ENCODE measurements at regions not wholly inside any gene's neighbourhood (a gene's known extent, or its start where the extent isn't known, plus 50 kb on each side); places are given as distances from the start of the nearest gene placed in this dataset.

GRCh38 chr16:35296962-35297653 lies 1837.7 kb downstream of the TP53TG3F start:
- no peak for DNase-seq

DNA sequence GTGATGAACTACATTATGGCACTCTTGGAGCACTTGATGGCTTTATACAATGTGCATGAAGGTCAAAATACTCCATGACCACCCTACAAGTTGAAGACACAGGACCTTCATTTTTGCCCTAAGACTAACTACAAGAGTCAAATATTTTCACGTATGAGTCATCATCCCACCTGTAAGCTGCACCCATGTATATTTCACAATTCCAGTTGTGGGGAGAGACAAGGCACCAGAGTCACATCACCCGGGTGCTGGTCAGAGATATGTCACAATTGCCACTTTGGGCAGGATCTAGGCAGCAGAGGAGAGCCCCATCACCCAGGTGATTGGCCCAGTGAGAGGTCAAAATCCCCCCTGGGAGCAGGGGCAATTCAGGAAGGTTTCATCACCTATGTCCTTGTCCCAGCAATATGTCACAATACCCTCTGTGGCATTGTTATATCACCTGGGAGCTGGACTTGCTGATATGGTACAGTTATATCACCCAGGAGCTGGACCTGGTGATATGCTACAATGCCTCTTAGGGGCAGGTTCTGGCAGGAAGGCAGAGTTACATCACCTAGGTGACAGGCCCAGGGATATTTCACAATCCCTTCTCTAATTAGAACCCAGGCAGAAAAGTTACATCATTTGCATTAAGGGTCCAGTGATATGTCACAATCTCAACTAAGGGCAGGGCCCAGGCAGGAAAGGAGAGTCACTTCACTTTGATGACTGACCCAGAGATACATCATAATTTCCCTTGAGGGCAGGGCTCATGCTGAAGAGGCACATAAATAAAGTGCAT lies 1839.2 kb downstream of the TP53TG3F start:
- DNase-seq: no peak

GRCh38 chr16:35302859-35303258 lies 1843.4 kb downstream of the TP53TG3F start:
- DNase-seq: no peak

DNA sequence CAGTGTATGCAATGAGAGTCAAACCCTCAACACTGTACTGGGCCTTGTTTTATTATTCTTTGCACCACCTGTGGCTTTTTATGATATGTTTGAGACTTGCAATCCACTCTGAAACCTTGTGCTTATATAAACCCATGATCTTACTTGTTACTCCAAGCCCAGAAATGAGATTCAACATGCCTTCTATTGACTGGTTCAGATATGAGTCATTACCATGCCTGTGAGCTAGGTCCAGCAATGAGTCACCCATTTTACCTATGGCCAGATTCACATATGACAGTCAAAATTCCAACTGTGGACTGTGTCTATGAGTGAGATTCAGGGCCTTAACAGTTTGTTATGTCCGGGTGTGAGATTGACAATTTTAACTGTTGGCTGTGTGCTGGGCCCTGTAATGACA lies 1846.1 kb downstream of the TP53TG3F start:
- no peak for DNase-seq

- DNase-seq: no peak
Observed at GRCh38 chr16:35306915-35307314, 1847.5 kb downstream of the TP53TG3F start.

GRCh38 chr16:35308674-35309073 lies 1849.3 kb downstream of the TP53TG3F start:
- DNase-seq: no peak

DNA sequence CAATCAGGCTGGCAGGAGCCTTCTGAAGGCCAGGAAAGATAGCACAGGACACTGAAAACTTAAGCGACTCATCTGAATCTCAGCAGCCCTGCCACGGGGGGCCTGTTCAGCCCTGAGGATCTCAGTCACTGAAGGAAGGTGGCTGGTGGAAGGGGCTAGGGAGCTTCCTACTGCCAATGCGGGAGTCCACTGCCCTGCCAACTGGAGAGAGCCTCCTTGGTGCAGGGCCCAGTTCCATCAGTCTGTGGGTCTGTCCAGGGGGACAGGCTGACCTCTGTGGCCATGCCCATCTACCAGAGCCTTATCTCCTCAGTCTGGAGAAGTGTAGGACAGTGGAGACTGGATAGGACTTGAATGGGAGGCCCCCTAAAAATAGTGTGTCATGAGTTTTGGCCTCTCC lies 1851.6 kb downstream of the TP53TG3F start:
- DNase-seq: no peak

GRCh38 chr16:35311475-35311874 lies 1852.1 kb downstream of the TP53TG3F start:
- no peak for DNase-seq

DNA sequence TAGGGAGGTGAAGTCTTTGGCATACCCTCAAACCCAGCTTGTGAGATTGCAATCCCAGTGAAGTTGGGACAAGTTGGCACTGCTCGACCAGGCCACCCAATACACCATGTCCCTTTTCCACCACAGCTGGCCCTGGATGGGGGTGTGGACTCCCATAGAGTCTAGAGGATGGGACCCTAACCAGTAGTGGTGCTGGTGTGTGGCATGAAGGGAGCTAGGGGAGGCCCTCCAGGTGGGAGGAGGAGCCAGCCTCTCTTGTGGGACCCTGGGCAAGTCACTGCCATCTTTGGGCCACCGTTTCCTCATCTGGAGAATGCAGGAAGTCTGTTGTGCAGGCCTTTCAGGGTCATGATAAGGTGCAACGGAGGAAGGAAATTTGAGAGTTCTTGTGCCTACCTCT lies 1854.9 kb downstream of the TP53TG3F start:
- no peak for DNase-seq

DNA sequence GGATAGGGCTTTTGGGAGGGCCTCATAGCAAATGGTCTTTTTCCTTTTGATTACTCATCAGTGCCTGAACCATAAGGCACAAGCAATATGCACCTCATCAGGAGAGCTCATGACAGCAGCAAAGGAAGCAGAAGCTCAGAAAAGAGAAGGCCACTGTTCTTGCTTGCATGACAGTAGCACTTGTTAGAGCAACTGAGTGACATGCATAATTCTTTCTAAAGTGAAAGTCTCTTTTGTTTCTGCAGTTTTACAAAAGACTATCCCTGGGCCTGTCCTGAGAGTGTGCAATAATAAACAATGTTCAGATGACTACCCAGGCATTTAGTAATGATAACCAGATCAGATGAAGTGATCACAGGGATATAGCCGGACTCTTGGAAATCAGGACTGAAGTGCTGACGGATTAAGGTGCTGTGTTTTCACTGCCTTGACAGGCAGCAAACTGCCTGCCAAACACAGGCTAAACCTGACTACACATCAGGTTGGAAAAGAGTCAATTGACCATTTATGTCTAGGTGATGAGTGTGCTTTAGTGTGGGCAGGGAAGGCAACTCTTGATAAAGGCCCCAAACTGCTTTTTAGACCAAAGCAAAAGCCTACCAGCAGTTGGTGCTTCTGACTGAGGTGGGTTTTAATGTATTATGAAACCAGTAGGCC lies 1860.3 kb downstream of the TP53TG3F start:
- DNase-seq: no peak

DNA sequence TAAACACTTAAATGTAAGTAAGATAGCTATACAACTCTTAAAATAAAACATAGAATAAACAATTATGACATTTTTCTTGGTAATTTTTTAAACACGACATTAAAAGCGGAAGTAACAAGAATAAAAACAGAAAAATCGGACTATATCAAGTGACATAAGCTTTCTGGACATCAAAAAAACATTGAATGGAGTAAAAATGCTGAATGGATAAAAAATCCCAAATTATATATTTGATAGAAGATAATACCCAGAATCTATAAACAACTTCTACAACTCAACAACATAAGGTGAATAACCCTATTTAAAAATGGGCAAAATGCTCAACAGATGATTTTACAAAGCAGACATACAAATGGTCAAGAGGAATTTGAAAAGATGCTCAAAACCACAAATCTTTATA lies 1866.5 kb downstream of the TP53TG3F start:
- no peak for DNase-seq

GRCh38 chr16:35339337-35339736 lies 1879.9 kb downstream of the TP53TG3F start:
- no peak for DNase-seq

DNA sequence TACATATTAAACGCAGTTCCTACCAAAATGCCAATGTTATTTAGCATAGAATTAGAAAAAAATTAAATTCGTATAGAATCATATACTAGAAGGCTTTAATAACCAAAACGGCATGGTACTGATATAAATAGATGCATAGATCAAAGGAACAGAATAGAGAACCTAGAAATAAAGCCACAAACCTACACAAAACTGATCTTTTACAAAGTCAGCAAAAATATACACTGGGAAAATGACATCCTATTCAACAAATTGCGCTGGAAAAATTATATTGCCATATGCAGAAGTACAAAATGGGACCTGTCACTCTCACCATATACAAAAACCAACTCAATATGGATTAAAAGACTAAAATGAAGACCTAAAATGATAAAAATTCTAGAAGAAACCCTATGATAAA lies 1882.6 kb downstream of the TP53TG3F start:
- DNase-seq: no peak

DNA sequence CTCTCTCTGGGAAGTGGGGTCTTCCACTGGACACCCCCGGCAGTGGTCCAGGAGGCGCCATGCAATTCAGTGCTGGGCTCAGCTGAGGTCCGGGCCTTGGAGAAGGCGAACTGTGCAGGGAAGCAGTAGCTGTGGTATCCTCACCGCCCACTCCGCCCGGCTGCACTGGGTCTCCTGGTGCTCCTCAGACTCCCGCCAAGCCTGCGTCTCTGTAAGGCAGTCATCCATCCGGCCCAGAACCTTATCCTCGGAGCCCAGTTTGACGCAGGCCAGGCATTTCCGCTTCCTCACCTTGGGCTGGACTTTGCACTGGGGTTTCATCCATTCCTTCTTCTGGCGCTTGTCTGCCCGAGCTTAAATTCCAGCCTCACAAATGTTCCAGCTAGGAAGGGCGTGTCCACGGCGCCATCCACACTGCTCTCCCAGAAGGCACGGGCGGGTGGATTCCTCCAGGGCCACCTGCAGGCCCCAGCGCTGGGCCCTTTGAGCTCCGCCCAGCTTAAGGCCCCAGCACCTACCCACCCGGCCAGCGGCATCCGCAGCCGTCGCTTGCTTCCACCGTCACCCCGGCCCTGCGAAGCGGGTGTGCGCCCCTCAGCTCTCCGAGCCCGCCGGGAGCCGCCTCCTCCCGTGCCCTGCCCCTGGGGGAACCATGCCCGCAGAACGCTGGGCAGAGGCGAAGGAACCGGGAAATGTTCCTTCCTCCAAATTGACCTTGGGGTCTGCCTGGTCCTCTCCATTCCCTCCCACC lies 1884.8 kb downstream of the TP53TG3F start:
- no peak for DNase-seq

DNA sequence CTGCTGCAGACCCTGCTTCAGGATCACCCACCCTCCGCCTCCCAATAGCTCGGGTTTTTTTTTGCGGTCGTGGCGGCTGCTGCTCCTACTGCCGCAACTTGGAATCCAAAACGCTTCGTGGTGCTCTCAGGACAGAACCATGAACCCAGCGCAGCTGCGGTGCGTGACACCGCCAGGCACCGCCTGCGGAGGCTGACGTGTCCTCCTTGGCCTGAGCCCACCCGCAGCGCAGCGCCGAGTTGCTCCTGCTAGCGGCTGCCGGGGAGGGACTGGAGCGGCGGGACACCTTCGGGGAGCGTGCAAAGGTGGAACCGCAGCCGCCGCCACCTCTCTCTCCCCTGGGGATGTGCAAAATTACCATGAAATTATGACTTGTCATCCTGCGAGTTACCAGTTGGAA lies 1893.0 kb downstream of the TP53TG3F start:
- DNase-seq: no peak

- DNase-seq: no peak
Observed at GRCh38 chr16:35363510-35363909, 1904.1 kb downstream of the TP53TG3F start.

GRCh38 chr16:35364263-35364662 lies 1904.9 kb downstream of the TP53TG3F start:
- DNase-seq: no peak

GRCh38 chr16:35365675-35366074 lies 1906.3 kb downstream of the TP53TG3F start:
- DNase-seq: no peak

DNA sequence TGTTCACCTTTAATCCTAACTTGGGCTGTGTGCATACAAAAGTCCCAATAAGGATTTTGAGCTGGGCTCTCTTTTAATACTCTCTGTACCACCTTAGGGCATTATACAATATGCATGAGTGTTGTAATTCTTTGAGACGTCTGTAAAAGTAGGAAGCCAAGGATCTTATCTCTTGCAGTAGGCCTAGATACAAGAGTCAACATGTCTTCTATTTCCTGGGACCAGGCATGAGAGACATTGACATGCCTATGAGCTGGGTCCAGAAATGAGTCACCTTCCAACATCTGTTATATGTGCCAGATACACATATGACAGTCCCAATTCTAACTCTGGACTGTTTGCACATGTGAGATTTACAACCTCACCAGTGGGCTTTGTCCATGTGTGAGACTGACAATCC lies 1911.2 kb downstream of the TP53TG3F start:
- no peak for DNase-seq

DNA sequence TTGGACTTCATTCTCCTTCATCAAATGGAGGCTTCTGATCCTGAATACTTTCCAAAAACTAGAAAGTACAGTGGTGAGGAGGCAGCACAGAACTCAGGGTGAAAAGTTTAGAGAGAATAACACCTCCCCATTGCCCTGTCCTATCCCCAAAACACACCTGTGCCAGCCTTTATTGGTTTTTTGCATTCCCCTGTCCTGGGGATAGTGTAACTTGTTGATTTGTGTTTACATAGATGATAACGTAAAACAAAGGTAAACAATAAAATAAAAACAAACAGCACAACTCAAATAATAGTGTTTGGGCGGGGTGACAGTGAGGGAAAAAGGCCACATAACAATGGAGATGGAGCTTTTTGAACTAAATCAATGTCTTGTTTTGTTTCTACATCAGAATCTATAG lies 1917.7 kb downstream of the TP53TG3F start:
- no peak for DNase-seq

GRCh38 chr16:35386619-35387018 lies 1927.2 kb downstream of the TP53TG3F start:
- no peak for DNase-seq

DNA sequence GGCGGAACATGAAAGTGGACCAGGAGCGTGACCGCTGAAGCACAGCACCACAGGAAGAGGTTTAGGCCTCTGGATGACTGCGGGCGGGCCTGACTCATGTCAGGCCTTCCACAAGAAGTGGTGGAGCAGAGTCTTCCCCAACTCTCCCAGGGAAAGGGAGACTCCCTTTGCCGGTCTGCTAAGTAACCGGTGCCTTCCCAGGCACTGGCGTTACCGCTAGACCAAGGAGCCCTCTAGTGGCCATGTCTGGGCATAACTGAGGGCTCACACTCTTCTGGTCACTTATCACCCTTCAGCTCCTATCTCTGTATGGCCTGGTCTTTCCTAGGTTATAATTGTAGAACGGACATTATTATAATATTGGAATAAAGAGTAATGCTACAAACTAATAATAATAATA lies 1931.9 kb downstream of the TP53TG3F start:
- no peak for DNase-seq

- no peak for DNase-seq
Observed at GRCh38 chr16:35398180-35398579, 1938.8 kb downstream of the TP53TG3F start.
